Nucleus accumbens (tissue), 56 donors: ENCODE measurements at regions not wholly inside any gene's neighbourhood (a gene's known extent, or its start where the extent isn't known, plus 50 kb on each side); places are given as distances from the start of the nearest gene placed in this dataset.

ENCODE experiments used
- DNase-seq, 56 donors: peaks; one replicate each; lab custom pipeline; 2025; lab: John Stamatoyannopoulos, UW

DNA sequence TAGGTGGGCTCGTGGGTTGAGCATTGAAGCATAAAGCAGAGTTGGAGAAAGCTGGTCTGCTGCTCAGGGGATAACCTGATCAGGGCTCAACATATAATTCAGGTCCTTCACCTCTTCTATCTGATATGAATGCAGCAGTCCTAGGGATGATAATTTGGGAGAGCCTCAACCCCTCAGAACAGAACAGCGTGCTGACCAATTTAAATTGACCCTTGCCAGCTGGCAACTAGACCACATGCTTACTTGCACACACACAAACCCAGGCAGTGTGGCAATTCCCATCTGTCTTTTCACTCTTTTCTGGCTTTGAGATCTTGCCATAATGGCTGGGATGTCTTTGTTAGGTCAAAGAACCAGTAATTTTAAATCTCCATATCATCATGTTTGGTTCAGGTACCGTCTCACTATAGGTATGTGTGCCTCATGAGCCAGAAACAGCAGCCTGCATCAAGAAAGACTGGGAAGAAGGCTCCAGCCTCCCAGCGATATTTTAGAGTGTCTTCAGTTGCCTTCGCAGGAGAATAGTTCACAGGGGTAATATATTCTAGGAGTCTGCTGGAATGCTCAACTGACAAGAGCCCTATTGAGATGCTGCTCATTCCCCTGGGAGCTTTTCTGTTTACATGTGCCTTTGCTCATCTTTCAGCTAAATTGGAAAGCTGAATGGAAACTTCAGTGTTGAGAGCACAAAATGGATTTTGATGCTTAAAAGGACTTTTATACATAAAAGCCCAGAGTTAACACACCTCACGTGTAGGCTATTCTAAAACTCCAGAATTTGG is 497.6 kb downstream of the RASEF start:
- DNase-seq = no peak

DNA sequence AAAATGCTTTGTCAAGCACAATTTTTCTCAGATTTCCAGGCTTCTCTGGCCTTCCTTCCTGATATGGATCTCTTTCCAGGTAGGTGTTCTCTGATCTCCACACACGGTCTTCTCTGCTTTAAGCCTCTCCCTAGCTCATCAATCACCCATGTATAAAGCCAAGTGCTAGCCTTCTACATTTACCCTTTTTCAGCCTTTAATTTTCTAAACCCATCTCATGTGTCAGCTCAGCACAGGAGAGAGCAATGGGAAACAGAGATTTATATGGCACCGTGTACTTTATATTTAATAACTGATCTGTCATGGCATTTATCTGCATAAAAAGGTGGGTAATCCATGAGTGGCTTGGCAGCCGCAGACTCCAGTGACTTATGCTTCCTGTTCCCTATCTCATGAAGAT is 495.0 kb downstream of the RASEF start:
- DNase-seq = no peak

DNA sequence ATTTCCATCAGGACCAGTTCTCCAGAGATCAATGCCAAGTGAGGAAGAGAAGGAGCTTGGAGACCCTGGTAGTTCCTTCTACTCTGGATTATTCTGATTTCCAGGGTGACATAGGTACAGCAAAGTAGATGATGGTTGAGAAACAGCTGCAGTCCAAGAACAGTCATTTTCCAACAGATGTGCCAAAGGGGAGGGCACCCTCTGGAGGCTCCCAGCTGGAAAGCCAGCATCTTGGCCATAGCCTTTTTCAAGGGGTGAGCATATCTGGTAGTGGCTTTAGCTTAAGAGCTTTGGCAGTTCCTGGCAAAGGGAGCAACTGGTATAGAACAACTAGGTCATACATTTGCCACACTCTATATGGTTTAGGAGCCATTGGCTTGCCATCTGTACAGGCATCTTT is 492.7 kb downstream of the RASEF start:
- DNase-seq = no peak

DNA sequence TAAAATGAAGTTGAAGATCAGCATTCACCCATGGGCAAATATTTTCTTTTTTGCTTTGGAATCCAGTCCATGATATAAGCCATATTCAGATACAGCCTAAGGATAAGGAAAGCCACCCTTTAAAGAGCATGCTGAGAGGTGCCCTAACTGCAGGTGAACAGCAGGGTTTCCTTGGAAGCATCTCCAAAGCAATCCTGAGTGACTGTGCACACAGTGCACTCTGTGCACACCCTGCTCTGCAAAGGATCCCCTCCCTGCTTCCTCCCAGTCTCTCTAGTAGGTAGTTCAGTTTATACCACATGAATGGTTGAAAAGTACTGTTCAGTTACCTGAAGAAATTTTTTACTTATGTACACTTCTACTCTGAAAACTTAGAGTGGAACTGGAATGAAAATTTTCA is 491.4 kb downstream of the RASEF start:
- DNase-seq = no peak

DNA sequence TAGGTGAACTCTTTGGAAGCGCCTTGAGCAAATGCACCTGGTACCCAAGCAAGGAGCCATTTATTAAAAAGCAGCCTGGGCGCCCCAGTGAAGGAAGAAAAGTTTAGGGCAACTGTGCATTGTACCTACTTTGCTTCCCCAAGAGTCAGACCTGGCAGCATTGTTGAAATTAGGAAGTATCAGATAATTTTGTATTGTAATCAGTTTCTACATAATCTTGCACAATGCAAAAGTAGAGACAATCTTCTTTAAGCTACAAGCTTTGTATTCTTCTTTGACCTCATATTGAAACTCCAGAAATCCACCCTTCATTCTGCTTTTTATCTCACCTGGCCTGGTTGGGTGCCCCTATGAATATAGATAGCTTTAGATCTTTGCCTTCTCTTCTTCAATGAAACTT is 490.8 kb downstream of the RASEF start:
- no peak for DNase-seq

DNA sequence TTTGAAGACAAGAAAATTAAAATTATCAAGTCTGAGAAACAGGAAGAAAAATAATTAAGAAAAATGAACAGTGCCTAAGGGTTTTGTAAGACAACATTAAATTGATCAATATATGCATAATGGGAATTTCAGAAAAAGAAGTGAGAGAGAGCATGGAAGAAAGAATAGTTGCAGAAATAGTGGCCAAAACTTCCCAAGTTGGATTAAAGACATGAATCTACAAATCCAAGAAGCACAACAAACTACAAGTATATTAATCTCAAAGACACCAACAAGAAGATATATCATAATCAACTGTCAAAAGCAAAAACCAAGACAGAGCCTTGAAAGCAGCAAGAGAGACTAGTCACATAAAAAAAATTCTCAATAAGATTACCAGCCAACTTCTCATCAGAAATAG is 488.0 kb downstream of the RASEF start:
- no peak for DNase-seq

DNA sequence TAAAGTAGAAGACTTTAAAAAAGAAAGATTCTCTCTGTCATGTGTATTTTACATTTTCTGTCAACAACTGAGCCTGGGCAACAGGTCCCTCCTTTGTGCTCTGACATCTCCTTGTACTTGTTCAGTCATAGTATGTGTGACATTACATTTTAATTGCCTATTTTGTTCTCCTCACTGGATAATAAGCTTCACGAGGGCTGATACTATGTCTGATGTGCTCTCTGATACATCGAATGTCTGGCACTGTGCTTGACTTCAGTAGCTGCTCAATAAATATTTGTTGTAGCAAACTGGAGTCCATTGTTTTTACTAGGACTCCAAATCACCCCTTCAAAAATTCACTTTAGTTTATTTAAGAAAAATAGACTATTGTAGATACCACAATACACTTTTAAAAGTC is 482.0 kb downstream of the RASEF start:
- DNase-seq = no peak

DNA sequence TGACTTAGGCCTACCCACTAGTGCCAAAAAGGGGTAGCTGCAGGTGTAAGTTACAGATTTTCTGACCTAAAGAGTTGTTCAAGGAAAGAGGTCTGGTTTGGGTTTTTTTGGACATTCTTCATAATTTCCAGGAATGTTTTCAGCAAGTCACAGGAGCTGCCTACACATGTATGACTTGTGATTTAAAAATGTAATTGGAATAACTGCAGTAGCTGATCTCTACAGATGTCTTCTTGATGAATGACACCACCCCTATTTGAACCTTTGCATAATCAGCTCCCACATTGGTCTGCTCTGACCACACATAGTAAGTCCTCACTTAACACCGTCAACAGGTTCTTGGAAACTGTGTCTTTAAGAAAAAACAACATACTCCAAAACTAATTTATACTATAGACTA is 481.4 kb downstream of the RASEF start:
- no peak for DNase-seq

DNA sequence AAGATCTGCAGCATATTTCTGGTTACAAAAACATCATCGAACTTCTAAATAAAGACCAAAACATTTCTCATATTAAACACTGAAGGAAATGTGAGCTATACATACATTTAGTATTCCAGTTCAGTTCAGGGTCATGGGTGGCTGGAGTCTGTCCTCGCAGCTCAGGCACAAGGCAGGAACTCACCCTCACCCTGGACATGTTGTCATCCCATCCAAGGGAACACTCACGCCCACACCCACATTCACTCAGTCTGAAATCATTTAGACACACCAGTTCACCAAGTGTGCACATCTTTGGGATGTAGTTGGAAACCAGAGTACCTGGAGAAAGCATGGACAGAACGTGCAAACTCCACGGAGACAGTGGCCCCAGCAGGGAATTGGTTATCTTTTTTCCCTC is 481.0 kb downstream of the RASEF start:
- DNase-seq = no peak

DNA sequence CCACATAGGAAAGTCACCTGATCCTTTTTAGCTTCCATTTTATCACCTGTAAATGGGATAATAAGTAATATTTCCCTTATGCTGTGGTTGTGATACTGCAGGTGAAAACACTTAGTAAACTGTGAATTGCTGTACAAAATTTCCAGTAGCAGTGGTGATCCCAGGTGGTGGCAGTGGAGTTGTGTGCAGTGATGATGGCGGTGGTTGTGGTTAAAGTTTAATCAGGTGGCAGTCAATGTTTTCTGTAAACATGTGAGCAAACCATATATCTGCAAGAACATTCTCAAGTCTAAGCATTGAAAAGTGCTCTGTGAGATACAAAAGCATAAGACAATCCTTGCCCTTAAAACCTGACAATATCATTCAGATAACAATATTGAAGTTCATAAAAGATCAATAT is 480.2 kb downstream of the RASEF start:
- DNase-seq = no peak

DNA sequence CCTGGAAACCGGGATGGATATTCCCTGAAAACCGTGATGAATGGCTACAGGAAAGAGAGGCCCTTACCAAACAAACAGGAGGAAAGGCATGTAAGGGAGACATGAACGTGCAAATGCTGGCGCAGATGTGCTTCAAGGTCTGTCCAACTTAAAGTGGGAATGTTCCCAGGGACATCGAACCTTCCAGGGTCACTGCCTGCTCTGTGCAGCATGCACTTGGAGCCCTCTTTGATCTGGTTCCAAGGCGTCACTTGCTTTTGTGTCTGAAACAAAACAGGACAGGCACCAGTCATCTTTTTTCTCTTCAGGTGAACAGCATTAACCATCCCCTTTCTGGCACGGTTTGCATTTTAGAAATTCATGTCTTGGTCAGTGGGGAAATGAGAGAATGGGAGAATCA is 479.4 kb downstream of the RASEF start:
- DNase-seq = no peak

DNA sequence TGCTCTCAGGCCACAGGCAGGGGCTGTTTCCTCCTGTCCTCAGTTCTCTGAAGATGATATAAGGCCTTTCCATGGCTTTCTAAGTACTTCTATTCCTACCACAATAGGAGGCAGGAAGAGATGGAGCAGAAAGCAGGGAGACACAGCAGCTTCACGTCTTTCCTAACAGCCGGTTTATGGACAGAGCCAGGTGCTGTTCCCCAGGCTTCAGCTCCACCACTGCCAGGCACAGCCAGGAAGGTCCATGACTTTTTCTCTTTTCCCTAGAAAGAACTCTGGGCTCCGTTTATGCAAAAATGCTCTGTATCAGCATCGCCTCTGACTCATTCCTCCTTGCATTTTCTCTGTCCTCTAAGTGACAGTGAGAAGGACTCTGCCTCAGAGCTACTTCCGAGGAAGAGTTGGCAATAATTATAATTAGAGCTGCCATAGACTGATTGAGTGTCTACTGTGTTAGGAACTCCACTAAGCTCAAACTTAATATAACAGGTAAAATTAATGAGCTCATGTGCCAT is 478.5 kb downstream of the RASEF start:
- DNase-seq = no peak

DNA sequence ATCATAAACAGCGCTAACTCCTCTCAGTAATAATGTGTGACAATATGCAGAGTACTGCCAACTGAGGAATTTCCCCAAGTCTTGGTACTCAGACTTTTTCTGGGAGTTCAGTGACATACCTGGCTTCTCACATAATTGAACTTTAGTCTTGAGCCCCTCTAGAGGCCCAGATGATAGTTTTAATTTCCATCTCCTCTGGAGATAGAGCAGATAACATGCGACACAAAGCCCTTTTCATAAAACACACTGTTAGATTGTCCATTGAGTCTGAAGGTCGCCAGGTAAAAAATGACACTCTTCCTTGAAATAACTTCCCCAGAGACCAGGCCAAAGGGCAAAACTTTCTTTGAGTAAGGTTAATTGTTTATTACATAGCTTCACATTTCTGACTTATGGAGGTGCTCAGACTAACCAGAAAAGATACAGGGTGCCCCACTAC is 476.0 kb downstream of the RASEF start:
- DNase-seq = no peak

DNA sequence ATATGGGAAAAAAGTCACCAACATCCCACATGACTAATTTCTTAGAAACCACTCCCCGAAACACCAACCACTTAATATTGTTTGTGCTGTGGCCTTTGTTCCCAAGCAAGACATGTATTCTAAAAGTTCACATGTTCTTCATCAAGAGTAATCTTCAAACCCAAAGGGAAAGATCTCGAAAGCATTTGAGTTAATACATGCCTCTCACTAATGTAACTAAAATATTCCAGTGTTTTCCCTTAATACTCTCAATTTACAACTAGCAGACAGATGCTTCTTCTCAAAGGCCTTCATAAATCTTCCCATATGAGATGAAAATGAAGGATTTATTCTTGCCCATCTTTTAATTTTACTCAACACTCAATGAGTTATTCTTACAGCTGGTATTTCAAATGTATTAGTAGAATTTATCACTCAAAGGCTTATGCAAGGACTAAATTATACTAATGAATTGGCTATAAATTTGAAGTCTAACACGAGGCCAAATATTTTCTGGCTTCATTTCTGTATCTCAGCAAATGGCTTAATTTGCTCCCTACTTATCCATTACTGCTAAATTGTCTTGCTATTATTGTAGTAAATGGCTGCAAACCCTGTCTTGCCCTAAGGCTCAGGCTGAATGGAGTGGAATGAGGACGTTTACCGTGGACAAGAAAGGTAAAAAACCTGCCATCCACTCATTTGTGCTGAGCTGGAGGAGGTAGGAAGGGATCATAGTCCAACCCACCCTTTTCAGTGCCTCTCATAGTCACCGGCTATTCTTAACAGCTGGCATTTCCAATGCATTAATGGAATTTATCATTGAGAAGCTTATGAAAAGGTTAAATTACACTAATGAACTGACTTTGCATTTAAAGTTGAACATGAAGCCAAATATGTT is 474.4 kb downstream of the RASEF start:
- DNase-seq = no peak

DNA sequence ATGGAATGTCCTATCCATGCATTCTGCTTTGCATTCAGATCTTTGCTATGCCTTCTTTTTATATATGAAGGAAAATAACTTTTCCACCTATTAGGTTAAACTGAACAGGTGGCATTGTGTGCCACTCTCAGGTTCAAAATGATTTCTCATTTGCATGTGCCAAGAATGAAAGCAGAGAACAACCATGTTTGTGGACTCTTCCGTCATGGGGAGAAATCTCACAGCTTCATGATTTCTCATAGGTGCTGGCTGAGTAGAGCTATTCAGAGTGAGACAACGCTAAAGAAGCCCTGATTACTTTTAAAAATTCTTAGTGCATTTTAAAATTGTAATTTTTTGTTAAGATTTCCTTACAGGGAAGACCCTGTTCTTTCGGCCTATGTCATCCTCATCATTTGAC is 472.1 kb downstream of the RASEF start:
- no peak for DNase-seq

DNA sequence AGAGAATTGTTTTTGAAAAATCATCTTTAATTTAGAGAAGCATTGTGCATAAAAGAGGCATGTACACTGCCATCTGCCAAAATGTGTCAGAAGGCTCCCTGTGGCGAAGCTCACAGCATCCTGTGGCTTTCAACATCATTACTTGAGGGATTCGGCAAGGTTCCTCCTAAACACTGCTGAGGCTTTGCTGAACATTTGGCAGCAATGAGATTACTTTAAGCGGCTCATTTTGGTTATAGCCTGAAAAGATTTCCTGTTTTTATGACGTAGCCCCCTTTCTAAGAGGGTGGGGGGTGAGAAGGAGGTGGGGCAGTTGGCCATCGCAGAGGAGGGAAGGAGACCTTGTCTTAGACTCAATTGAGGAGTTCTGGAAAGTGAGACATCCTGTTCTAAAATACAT is 469.4 kb downstream of the RASEF start:
- DNase-seq = no peak

DNA sequence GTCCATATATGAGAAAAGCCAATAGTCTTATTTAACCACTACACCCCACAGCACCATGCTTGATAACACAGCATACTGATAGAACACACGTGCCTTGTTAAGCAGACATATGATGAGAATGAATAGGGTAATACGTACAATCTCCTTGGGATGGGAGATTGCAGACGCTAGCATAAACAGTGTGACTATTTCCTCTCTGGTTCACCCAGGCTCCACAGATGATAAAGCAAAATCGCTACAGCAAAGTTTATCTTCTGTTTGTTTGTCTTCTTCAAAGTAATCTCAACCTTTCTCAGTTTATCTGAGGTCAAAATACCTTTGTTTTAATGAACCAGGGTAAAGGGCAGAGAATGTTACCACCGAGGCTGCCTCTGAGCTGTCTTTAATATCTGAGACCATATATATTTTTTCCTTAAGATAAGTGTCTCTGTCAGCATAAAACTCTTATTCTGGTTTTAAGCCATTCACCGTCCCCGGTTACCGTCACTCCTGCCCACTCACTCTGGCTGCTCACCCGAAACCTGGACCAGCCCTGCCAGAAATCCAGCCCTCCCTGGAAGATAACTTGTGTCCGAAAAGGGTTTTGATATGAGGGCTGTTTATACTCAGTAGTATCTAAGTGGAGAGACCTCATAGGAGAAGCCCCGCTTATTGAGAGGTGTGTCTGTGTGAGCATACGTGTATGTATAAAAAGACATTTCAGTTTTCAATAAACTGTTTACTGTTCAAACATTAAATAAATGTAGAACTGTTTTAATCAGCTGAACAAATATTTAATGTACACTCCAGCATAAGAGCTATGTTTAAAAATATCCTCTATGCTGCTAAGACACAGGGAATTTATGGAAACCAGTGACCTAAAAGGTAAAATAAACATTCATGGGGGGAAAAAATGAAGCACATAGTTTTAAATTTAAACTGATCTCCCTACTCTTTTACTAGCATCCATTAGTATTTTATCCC is 465.4 kb downstream of the RASEF start:
- DNase-seq = no peak

DNA sequence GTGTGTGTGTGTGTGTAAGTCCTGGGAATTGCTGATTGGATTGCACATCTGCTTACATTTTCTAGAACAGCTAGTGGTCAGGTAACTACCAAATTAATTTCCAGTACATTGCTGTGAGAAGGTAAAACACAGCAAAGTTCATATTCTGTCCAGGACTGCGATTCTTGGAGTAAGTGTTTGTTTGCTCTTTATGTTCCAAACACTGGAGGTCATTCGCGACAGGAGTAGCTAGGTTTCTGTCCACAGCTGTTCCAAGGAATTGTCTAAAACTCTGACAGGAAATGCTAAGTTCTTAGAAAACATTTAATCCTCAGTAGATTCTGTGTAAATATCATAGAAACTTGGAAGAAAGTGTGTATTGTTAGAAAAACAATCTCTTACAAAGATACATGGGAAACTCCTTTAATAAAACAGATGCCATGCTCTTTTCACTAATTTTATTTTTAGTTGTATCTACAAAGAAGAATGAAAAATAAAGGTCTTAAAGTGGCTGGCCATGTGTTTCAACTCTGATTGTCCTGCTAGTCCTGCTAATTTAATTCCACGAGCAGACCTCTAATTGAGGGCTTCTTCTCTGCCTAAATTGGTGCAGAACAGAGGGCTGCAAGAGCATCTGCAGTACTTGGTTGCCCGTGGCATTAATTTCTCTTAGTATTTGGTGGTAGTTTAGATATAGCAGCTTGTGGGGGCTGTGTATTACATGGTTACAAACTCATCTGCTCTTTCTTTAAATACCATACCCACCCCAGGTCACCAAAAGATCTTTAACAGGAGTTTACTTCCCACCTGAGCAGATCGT is 464.5 kb downstream of the RASEF start:
- no peak for DNase-seq

DNA sequence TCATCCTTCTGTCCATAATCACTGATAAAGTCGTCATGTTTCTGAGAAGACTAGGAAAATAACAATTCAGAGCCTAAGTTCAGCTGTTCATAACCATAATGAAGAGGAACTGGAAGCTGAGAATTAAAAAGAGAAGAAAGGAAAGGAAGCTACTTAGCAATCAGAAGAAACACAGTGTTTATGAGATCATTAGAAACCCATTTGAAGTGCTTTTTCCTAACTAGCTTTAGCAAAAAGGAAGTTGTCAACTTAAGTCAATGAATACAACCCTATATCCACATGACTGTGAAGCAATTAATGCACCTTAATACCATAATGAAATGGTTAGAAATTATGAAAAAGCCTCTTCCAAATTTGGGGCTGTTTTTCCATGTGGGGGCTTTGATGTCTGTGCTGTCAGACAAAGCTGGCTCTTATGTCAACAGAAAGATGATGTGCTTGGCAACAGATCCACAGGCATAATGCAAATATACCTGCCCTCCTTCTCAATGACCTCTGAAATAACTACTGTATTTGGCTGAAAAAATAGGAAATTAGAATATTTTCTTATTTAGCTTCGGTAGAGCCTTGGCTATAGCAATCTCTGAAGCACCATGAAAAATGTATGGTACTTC is 463.5 kb downstream of the RASEF start:
- no peak for DNase-seq
